ENCODE measurements at regions not wholly inside any gene's neighbourhood (a gene's known extent, or its start where the extent isn't known, plus 50 kb on each side); places are given as distances from the start of the nearest gene placed in this dataset.

- TF ChIP-seq ZNF184 (tag by site-specific recombination; IDR thresholded peaks at IDR 0.05) (no peak), ZNF629 (tag by site-specific recombination; IDR thresholded peaks at IDR 0.05) (no peak), ZNF335 (tag by site-specific recombination; conservative IDR thresholded peaks at IDR 0.05) (no peak), ZNF571 (tag by site-specific recombination; IDR thresholded peaks at IDR 0.05) (no peak), REPIN1 (tag by site-specific recombination; IDR thresholded peaks at IDR 0.05; ENCODE audit: low read depth) (no peak), ZNF488 (tag by site-specific recombination; IDR thresholded peaks at IDR 0.05) (no peak), ZNF221 (tag by site-specific recombination; IDR thresholded peaks at IDR 0.05; ENCODE audit: borderline replicate concordance) (no peak), BCL11B (tag by site-specific recombination; IDR thresholded peaks at IDR 0.05; ENCODE audit: low read depth) (no peak), ZFP3 (tag by site-specific recombination; IDR thresholded peaks at IDR 0.05; ENCODE audit: low read depth) (no peak), ZNF670 (tag by site-specific recombination; IDR thresholded peaks at IDR 0.05; ENCODE audit: low read depth) (no peak), ZFHX2 (tag by site-specific recombination; conservative IDR thresholded peaks at IDR 0.05) (no peak), MYNN (tag by site-specific recombination; IDR thresholded peaks at IDR 0.05; ENCODE audit: borderline replicate concordance) (no peak), ZNF132 (tag by site-specific recombination; IDR thresholded peaks at IDR 0.05; ENCODE audit: borderline replicate concordance) (no peak)
These were observed 126.8 kb upstream of the MED13L start for GRCh38 chr12:116404247-116404646.

GRCh38 chr12:116404913-116405611 is 127.6 kb upstream of the MED13L start:
- peak; percentile 98 for TF ChIP-seq ZNF10 (tag by site-specific recombination; IDR thresholded peaks at IDR 0.05)
- TF ChIP-seq ZNF266 (tag by site-specific recombination; IDR thresholded peaks at IDR 0.05; ENCODE audit: low read depth), result no peak
- ChIA-PET CTCF (no interaction called here), POLR2A (no interaction called here)
- no peak overlapping the region for H3K27ac ChIP-seq (ENCODE audit: extremely low read depth, low read depth, low read length)
- no peaks in the 10 kb centered on the region for H3K9me3 ChIP-seq (ENCODE audit: control insufficient read depth, insufficient read depth, low read depth, low read length)
- no peak overlapping the region for H3K4me3 ChIP-seq (ENCODE audit: low read depth, low read length)
- H3K4me1 ChIP-seq (ENCODE audit: control insufficient read depth, insufficient read depth, low read length), result no peaks in the 10 kb centered on the region
- no peaks in the 10 kb centered on the region for H3K36me3 ChIP-seq (ENCODE audit: control insufficient read depth in 2 of 2, insufficient read depth in 1 of 2, low read length in 2 of 2)

More at GRCh38 chr12:116404247-116404646, 126.8 kb upstream of the MED13L start:
- Histone ChIP-seq H3K4me1 (ENCODE audit: control insufficient read depth, insufficient read depth, low read length) (no peaks in the 10 kb centered on the region), H3K4me3 (ENCODE audit: low read depth, low read length) (no peak overlapping the region), H3K27ac (ENCODE audit: extremely low read depth, low read depth, low read length) (no peak overlapping the region), H3K36me3 (ENCODE audit: control insufficient read depth in 2 of 2, insufficient read depth in 1 of 2, low read length in 2 of 2) (no peaks in the 10 kb centered on the region), H3K9me3 (ENCODE audit: control insufficient read depth, insufficient read depth, low read depth, low read length) (no peaks in the 10 kb centered on the region)
- CTCF ChIA-PET, result no interaction called here
- POLR2A ChIA-PET, result no interaction called here

GRCh38 chr12:116406529-116406928 is 129.0 kb upstream of the MED13L start:
- H3K9me3 ChIP-seq (ENCODE audit: control insufficient read depth, insufficient read depth, low read depth, low read length), result no peaks in the 10 kb centered on the region
- CTCF ChIA-PET, result interaction anchor here (0.5 to 1.2 kb wide), 4 partner anchors 10 to 162 kb away, joined by 3 to 6 read pairs (median 3); no protein-coding TSS in a partner anchor
- H3K4me1 ChIP-seq (ENCODE audit: control insufficient read depth, insufficient read depth, low read length), result no peaks in the 10 kb centered on the region
- no peak overlapping the region for H3K4me3 ChIP-seq (ENCODE audit: low read depth, low read length)
- H3K36me3 ChIP-seq (ENCODE audit: control insufficient read depth in 2 of 2, insufficient read depth in 1 of 2, low read length in 2 of 2), result no peaks in the 10 kb centered on the region
- H3K27ac ChIP-seq (ENCODE audit: extremely low read depth, low read depth, low read length), result no peak overlapping the region
- POLR2A ChIA-PET, result interaction anchor here (0.7 to 1.1 kb wide), 2 partner anchors 16 to 21 kb away, joined by 3 to 4 read pairs; no protein-coding TSS in a partner anchor
- TF ChIP-seq ZNF558 (tag by site-specific recombination; IDR thresholded peaks at IDR 0.05) (no peak), ZFHX2 (tag by site-specific recombination; conservative IDR thresholded peaks at IDR 0.05) (no peak), ZNF645 (tag by site-specific recombination; IDR thresholded peaks at IDR 0.05) (no peak), PBX3 (CRISPR knock-in tag; IDR thresholded peaks at IDR 0.05) (no peak), ZBTB20 (tag by site-specific recombination; IDR thresholded peaks at IDR 0.05) (peak; percentile 59), TSHZ1 (tag by site-specific recombination; IDR thresholded peaks at IDR 0.05; ENCODE audit: borderline replicate concordance) (peak; percentile 91), ZNF561 (tag by site-specific recombination; IDR thresholded peaks at IDR 0.05; ENCODE audit: borderline replicate concordance) (peak; percentile 96; the same call in 1 of the 2 replicates), PRDM1 (tag by site-specific recombination; IDR thresholded peaks at IDR 0.05) (no peak), MZF1 (tag by site-specific recombination; IDR thresholded peaks at IDR 0.05; ENCODE audit: borderline replicate concordance) (peak; percentile 52; the same call in 1 of the 2 replicates), ZNF274 (IDR thresholded peaks at IDR 0.05; ENCODE audit: low read length) (no peak), ZNF274 (tag by site-specific recombination; IDR thresholded peaks at IDR 0.05; ENCODE audit: borderline replicate concordance) (no peak), ZNF658 (tag by site-specific recombination; IDR thresholded peaks at IDR 0.05) (no peak)
